ENCODE measurements at regions not wholly inside any gene's neighbourhood (a gene's known extent, or its start where the extent isn't known, plus 50 kb on each side); places are given as distances from the start of the nearest gene placed in this dataset.

DNA sequence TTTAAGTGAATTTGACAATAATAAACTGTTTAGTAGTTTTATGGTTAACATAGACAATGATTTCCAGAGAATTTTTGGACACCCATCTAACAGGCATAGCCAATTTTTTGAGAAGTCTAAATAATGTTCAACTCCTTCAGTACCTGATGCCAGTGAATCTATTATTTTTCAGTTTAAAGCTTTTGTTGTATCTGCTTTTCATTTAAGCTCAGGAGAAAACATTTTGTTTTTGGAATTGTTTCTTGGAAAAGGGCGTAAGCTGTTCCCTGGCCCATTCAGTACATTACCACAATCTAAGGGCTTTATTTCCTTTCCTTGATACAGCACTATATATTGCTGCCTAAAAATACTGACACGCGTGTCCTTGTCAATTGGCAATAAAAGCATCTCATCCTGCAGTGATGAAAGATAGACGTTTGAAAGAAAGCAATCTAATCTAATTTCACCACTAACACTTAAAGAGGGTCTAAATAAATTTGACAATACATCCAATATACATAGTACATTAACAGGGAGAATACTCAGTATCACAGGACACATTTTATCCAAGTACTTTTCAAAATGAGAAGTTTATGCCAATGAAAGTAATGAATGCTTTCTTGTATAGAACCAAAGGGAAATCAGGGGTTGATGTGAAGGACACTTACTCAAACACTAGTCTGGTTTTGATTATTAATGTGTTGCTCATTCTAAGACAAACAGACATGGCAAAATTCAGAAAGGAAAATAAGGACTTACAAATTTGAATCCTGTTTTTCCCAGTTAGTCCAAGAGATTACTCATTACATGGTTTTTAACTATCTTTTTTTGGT lies 104.2 kb upstream of the LGR5 start:
- 59% methylated on average over 4 of the region's 4 CpGs for WGBS (ENCODE audit: low lambda C conversion rate)
- Histone ChIP-seq H3K4me2 (ENCODE audit: low read depth, low read length) (no peak overlapping the region), H3K36me3 (replicated peaks in 1 of 2; ENCODE audit: control insufficient read depth in 1 of 2, insufficient read depth in 2 of 2, low read length in 2 of 2) (no peaks in the 10 kb centered on the region), H3K9ac (ENCODE audit: insufficient read depth, low read depth, low read length) (no peak overlapping the region), H3K27ac (ENCODE audit: extremely low read length, insufficient read depth, low read length) (no peak overlapping the region), H3K27me3 (ENCODE audit: control insufficient read depth in 1 of 2, insufficient read depth in 2 of 2, low read length in 2 of 2) (no peaks in the 10 kb centered on the region; a peak in 1 of 5 replicates), H3K4me3 (replicated peaks in 1 of 3; ENCODE audit: insufficient read depth in 1 of 3, low read depth in 2 of 3, low read length in 3 of 3) (no peak overlapping the region), H2AFZ (ENCODE audit: low read length) (no peak overlapping the region), H3K79me2 (ENCODE audit: insufficient read depth, low read length) (no peaks in the 10 kb centered on the region), H3K4me1 (ENCODE audit: insufficient read depth, low read length) (no peaks in the 10 kb centered on the region), H4K20me1 (ENCODE audit: insufficient read depth, low read length) (no peaks in the 10 kb centered on the region), H3K9me3 (ENCODE audit: low read length) (no peaks in the 10 kb centered on the region)
- ATAC-seq (no peak), DNase-seq (ENCODE audit: low spot score) (no peak), FAIRE-seq (no peak)
- intact Hi-C loops (cut with micrococcal nuclease; ENCODE audit: unreplicated experiment) = no loop called here
- ChIA-PET CTCF (ENCODE audit: low intra/inter-chr PET ratio, low total read pairs) (no interaction called here), POLR2A (no interaction called here)
- in situ Hi-C loops (cut with HindIII; ENCODE audit: extremely low pct_ligation_motif_present, low pct_unique_long_range_greater_than_20kb) = no loop called here
- TF ChIP-seq AGO2 (optimal IDR thresholded peaks at IDR 0.05; ENCODE audit: low read depth, low read length) (no peak), ZNF292 (CRISPR knock-in tag; IDR thresholded peaks at IDR 0.05; ENCODE audit: borderline replicate concordance, low read depth) (no peak), REXO4 (CRISPR knock-in tag; IDR thresholded peaks at IDR 0.05; ENCODE audit: borderline replicate concordance) (no peak), HDAC6 (IDR thresholded peaks at IDR 0.05; ENCODE audit: low read depth, low read length) (no peak), KAT2B (IDR thresholded peaks at IDR 0.05; ENCODE audit: borderline replicate concordance, low read depth, low read length) (no peak), SMYD3 (CRISPR knock-in tag; IDR thresholded peaks at IDR 0.05) (no peak), PHF8 (CRISPR knock-in tag; IDR thresholded peaks at IDR 0.05) (no peak)
- TF ChIP-seq, protein P1, sequence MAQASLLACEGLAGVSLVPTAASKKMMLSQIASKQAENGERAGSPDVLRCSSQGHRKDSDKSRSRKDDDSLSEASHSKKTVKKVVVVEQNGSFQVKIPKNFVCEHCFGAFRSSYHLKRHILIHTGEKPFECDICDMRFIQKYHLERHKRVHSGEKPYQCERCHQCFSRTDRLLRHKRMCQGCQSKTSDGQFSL (CRISPR knock-in tag; IDR thresholded peaks at IDR 0.05) = no peak
- TF ChIP-seq, protein P2, sequence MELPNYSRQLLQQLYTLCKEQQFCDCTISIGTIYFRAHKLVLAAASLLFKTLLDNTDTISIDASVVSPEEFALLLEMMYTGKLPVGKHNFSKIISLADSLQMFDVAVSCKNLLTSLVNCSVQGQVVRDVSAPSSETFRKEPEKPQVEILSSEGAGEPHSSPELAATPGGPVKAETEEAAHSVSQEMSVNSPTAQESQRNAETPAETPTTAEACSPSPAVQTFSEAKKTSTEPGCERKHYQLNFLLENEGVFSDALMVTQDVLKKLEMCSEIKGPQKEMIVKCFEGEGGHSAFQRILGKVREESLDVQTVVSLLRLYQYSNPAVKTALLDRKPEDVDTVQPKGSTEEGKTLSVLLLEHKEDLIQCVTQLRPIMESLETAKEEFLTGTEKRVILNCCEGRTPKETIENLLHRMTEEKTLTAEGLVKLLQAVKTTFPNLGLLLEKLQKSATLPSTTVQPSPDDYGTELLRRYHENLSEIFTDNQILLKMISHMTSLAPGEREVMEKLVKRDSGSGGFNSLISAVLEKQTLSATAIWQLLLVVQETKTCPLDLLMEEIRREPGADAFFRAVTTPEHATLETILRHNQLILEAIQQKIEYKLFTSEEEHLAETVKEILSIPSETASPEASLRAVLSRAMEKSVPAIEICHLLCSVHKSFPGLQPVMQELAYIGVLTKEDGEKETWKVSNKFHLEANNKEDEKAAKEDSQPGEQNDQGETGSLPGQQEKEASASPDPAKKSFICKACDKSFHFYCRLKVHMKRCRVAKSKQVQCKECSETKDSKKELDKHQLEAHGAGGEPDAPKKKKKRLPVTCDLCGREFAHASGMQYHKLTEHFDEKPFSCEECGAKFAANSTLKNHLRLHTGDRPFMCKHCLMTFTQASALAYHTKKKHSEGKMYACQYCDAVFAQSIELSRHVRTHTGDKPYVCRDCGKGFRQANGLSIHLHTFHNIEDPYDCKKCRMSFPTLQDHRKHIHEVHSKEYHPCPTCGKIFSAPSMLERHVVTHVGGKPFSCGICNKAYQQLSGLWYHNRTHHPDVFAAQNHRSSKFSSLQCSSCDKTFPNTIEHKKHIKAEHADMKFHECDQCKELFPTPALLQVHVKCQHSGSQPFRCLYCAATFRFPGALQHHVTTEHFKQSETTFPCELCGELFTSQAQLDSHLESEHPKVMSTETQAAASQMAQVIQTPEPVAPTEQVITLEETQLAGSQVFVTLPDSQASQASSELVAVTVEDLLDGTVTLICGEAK (IDR thresholded peaks at IDR 0.05) = no peak
- TF ChIP-seq, protein P2 (CRISPR knock-in tag; IDR thresholded peaks at IDR 0.05) = no peak
- TF ChIP-seq, protein P3, sequence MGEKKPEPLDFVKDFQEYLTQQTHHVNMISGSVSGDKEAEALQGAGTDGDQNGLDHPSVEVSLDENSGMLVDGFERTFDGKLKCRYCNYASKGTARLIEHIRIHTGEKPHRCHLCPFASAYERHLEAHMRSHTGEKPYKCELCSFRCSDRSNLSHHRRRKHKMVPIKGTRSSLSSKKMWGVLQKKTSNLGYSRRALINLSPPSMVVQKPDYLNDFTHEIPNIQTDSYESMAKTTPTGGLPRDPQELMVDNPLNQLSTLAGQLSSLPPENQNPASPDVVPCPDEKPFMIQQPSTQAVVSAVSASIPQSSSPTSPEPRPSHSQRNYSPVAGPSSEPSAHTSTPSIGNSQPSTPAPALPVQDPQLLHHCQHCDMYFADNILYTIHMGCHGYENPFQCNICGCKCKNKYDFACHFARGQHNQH (CRISPR knock-in tag; IDR thresholded peaks at IDR 0.05) = no peak
- TF ChIP-seq, protein P4, sequence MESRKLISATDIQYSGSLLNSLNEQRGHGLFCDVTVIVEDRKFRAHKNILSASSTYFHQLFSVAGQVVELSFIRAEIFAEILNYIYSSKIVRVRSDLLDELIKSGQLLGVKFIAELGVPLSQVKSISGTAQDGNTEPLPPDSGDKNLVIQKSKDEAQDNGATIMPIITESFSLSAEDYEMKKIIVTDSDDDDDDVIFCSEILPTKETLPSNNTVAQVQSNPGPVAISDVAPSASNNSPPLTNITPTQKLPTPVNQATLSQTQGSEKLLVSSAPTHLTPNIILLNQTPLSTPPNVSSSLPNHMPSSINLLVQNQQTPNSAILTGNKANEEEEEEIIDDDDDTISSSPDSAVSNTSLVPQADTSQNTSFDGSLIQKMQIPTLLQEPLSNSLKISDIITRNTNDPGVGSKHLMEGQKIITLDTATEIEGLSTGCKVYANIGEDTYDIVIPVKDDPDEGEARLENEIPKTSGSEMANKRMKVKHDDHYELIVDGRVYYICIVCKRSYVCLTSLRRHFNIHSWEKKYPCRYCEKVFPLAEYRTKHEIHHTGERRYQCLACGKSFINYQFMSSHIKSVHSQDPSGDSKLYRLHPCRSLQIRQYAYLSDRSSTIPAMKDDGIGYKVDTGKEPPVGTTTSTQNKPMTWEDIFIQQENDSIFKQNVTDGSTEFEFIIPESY (CRISPR knock-in tag; IDR thresholded peaks at IDR 0.05) = no peak
- BruUV-seq (replicated peaks) = no TSS peak
